Kidney (tissue), 13 donors: ENCODE measurements at regions not wholly inside any gene's neighbourhood (a gene's known extent, or its start where the extent isn't known, plus 50 kb on each side); places are given as distances from the start of the nearest gene placed in this dataset.

Experiments
- DNase-seq, 5 donors: peaks; one replicate each; pipeline ENCODE4 v3.0.0-alpha.2; 2013 to 2020
- FAIRE-seq: peaks from 2 replicates; lab custom pipeline; 2012; peaks lifted over from hg19 to GRCh38; lab: Jason Lieb, UNC
- H3K27ac ChIP-seq, 2 donors: one replicate each; pipeline ENCODE4 v1.7.0; 2013; ENCODE audit warnings: low read depth in 2 of 2, low read length in 2 of 2, inconsistent platforms in 1 of 2
- H3K27me3 ChIP-seq: one replicate; pipeline ENCODE4 v1.7.1; 2013; ENCODE audit warnings: low read length, inconsistent platforms; ENCODE audit not compliant: control insufficient read depth, insufficient read depth
- H3K36me3 ChIP-seq, 3 donors: one replicate each; pipeline versions ENCODE4 v1.7.0 to v1.7.1; 2013; ENCODE audit warnings: low read length in 3 of 3, control low read depth in 1 of 3, inconsistent platforms in 1 of 3; ENCODE audit not compliant: insufficient read depth in 3 of 3, control insufficient read depth in 2 of 3
- H3K4me1 ChIP-seq, 3 donors: one replicate each; pipeline versions ENCODE4 v1.7.0 to v1.7.1; 2013; ENCODE audit warnings: low read length in 3 of 3, inconsistent platforms in 1 of 3, low read depth in 1 of 3; ENCODE audit not compliant: control insufficient read depth in 2 of 3, insufficient read depth in 2 of 3
- H3K4me3 ChIP-seq, 3 donors: one replicate each; pipeline versions ENCODE4 v1.7.0 to v1.8.1; 2013; ENCODE audit warnings: low read length in 3 of 3, control low read depth in 1 of 3, inconsistent platforms in 1 of 3
- H3K9ac ChIP-seq, 3 donors: one replicate each; pipeline versions ENCODE4 v1.7.0 to v1.7.1; 2013; ENCODE audit warnings: low read length in 3 of 3, control low read depth in 1 of 3, inconsistent platforms in 1 of 3
- H3K9me3 ChIP-seq, 3 donors: one replicate each; pipeline versions ENCODE4 v1.7.0 to v1.7.1; 2013; ENCODE audit warnings: low read length in 3 of 3, control low read depth in 1 of 3, inconsistent platforms in 1 of 3; ENCODE audit not compliant: control insufficient read depth in 2 of 3, insufficient read depth in 1 of 3
- CTCF ChIP-seq: IDR thresholded peaks from 3 replicates; pipeline ENCODE4 v1.5.1; 2012; ENCODE audit warnings: mild to moderate bottlenecking, moderate library complexity, borderline replicate concordance; ENCODE audit not compliant: insufficient read depth; ENCODE audit errors: extremely low read depth
- intact Hi-C: fragments of 100-400 bp; cut with DNase I; formaldehyde crosslinking; loops from one replicate; pipeline ENCODE4 v1.11.1; 2022
- donor health status: control.
- donor health status: control.
- donor health status: control.
- donor health status: control.
- donor health status: control.
- donor health status: DM: yes; HTN: yes; CAD: no.
- donor health status: Normal renal cell carcinoma (clear cell type).

- H3K9ac ChIP-seq = no peak overlapping the region
- FAIRE-seq (no peak), DNase-seq (no peak)
- H3K4me3 ChIP-seq = no peak overlapping the region
- intact Hi-C loops = no loop called here
- H3K27me3 ChIP-seq = no peaks in the 10 kb centered on the region
- no peak for TF ChIP-seq CTCF
- H3K27ac ChIP-seq = no peak overlapping the region
- H3K9me3 ChIP-seq = no peaks in the 10 kb centered on the region
- no peaks in the 10 kb centered on the region for H3K4me1 ChIP-seq
- H3K36me3 ChIP-seq = no peaks in the 10 kb centered on the region
Observed at GRCh38 chr5:167167191-167167795, 1124.2 kb upstream of the WWC1 start.

- Histone ChIP-seq H3K9me3 (no peaks in the 10 kb centered on the region), H3K27ac (no peak overlapping the region), H3K4me3 (no peak overlapping the region), H3K4me1 (no peaks in the 10 kb centered on the region), H3K9ac (no peak overlapping the region), H3K27me3 (no peaks in the 10 kb centered on the region), H3K36me3 (no peaks in the 10 kb centered on the region)
- DNase-seq = peak in 2 of 5 donors; percentile 14 to 33
- TF ChIP-seq CTCF = no peak
- no peak for FAIRE-seq
- intact Hi-C loops = no loop called here
Observed at GRCh38 chr5:167168971-167169370, 1122.5 kb upstream of the WWC1 start.

- H3K27ac ChIP-seq = no peak overlapping the region
- intact Hi-C loops = no loop called here
- H3K36me3 ChIP-seq = no peaks in the 10 kb centered on the region
- H3K9me3 ChIP-seq = no peaks in the 10 kb centered on the region
- no peak overlapping the region for H3K4me3 ChIP-seq
- no peak for TF ChIP-seq CTCF
- DNase-seq = no peak
- no peak overlapping the region for H3K9ac ChIP-seq
- FAIRE-seq = no peak
- no peaks in the 10 kb centered on the region for H3K27me3 ChIP-seq
- no peaks in the 10 kb centered on the region for H3K4me1 ChIP-seq
Observed at GRCh38 chr5:167171056-167171455, 1120.4 kb upstream of the WWC1 start.

- no peak overlapping the region for H3K27ac ChIP-seq
- intact Hi-C loops = no loop called here
- H3K27me3 ChIP-seq = no peaks in the 10 kb centered on the region
- DNase-seq (peak in 2 of 5 donors; percentile 22 to 67), FAIRE-seq (no peak)
- TF ChIP-seq CTCF = no peak
- H3K9ac ChIP-seq = no peak overlapping the region
- no peak overlapping the region for H3K4me3 ChIP-seq
- no peaks in the 10 kb centered on the region for H3K4me1 ChIP-seq
- no peaks in the 10 kb centered on the region for H3K36me3 ChIP-seq
- H3K9me3 ChIP-seq = no peaks in the 10 kb centered on the region
Observed at GRCh38 chr5:167177736-167178135, 1113.7 kb upstream of the WWC1 start.
